ENCODE measurements at regions not wholly inside any gene's neighbourhood (a gene's known extent, or its start where the extent isn't known, plus 50 kb on each side); places are given as distances from the start of the nearest gene placed in this dataset.

- TF ChIP-seq EZH2 (IDR thresholded peaks at IDR 0.05; ENCODE audit: insufficient read depth, poor library complexity, severe bottlenecking) (no peak), EZH2phosphoT487 (IDR thresholded peaks at IDR 0.05; ENCODE audit: insufficient read depth, low read depth) (no peak)
Measured at GRCh38 chr20:53869466-53870258, 200.7 kb downstream of the BCAS1 start.
